VCaP (cell line): ENCODE measurements at regions not wholly inside any gene's neighbourhood (a gene's known extent, or its start where the extent isn't known, plus 50 kb on each side); places are given as distances from the start of the nearest gene placed in this dataset.
"Not testable (repeated sequence)": the region's sequence is repeated elsewhere in the genome, so short reads cannot be mapped to it uniquely, and the experiment has no call there.

Experiments
- H3K27ac ChIP-seq: fragments of 450-650 bp; 2 replicates; pipeline ENCODE4 v1.5.1; 2017
- CTCF ChIP-seq: fragments of 450-650 bp; conservative IDR thresholded peaks from 2 replicates; pipeline ENCODE4 v1.5.1; 2017; ENCODE audit warnings: mild to moderate bottlenecking, moderate library complexity

DNA sequence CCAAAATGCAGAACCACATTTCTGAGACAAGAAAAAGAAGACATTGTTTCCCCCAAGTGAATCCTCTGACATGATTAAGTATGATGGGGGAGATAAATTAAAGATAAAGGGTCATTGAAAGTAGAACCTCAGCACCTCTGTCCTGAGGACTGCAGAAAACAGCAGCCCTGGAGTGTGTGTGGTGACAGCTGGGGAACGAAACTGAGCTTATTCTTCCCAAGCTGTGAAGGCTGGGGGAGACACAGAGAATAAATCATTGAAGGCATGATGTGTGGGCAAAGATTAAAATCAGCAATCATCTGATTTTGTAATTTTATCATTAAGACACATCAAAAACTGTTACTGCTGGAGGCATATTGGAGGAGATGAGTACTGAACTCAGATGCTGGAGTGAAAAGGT, 67.5 kb upstream of the GPR6 start:
- no peak overlapping the region for H3K27ac ChIP-seq
- TF ChIP-seq CTCF: no peak

GRCh38 chr6:109912118-109912517, 66.0 kb upstream of the GPR6 start:
- no peak for TF ChIP-seq CTCF
- no peak overlapping the region for H3K27ac ChIP-seq

- TF ChIP-seq CTCF: no peak
- no peak overlapping the region for H3K27ac ChIP-seq
Observed at GRCh38 chr6:109912952-109913351, 65.2 kb upstream of the GPR6 start.

DNA sequence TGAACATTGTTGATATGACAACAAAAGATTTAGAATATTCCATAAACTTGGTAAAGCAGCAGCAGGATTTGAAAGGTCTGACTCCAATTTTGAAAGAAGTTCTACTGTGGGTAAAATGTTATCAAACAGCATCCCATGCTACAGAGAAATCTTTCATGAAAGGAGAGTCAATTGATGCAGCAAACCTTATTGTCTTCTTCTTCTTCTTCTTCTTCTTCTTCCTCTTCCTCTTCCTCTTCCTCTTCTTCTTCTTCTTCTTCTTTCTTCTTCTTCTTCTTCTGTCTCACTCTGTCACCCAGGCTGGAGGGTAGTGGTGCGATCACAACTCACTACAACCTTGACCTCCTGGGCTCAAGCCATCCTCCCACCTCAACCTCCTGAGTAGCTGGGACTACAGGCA, 62.4 kb upstream of the GPR6 start:
- not testable (repeated sequence) for H3K27ac ChIP-seq

GRCh38 chr6:109916759-109917158, 61.4 kb upstream of the GPR6 start:
- H3K27ac ChIP-seq: no peak overlapping the region
- TF ChIP-seq CTCF: no peak

DNA sequence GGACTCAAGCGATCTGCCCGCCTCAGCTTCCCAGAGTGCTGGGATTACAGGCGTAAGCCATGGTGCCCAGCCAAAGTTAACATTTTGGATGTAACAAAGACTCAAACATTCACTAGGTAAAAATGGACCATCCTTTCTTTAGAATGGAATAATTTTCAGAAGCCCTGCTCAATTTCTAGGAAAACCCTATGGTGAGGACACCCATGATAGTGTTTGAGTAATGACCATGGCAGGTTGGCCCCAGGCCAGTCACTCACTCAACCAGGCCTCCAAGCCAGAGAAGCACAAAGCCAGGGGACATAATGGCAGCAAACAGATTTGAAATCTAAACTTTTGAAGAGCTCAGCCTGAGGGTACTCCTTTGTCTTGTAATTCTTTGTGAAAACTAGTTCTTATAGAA, 59.9 kb upstream of the GPR6 start:
- no peak for TF ChIP-seq CTCF
- H3K27ac ChIP-seq: no peak overlapping the region

DNA sequence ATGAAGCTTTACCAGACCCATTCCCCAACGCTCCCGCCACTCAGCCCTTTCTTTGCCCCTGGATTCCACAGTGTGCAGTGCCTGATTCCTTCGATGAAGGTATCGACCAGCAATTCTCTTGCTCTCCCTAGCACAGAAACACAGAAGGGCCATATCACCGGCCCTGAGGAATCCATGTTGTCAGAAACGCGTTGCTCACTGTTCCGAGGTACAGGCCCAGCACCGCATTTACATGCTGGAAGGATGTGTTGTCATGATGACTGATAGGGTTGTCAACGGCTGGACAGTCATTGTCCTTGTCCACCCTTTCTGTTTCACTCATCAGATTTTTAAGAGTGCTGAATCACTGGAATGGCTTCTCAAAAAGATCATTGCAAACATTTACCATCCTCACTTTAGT, 57.2 kb upstream of the GPR6 start:
- H3K27ac ChIP-seq: no peak overlapping the region
- no peak for TF ChIP-seq CTCF

DNA sequence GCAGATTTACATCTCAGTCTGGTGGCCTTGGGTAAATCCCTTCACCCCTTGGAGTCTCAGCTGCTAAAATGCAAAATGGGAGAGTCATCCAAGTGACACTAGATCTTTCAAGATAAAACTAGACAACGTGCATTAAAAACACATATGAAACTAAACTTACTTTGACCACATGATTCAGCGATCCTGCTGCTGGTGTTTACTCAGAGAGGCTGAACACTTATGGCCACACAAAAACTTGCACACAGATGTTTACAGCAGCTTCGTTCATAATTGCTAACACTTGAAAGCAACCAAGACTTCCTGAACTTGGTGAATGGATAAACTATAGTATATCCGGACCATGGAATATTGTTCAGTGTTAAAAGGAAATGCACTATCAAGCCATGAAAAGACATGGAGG, 55.3 kb upstream of the GPR6 start:
- TF ChIP-seq CTCF: no peak
- H3K27ac ChIP-seq: no peak overlapping the region
